T-helper 17 cell (primary cell): ENCODE measurements at regions not wholly inside any gene's neighbourhood (a gene's known extent, or its start where the extent isn't known, plus 50 kb on each side); places are given as distances from the start of the nearest gene placed in this dataset.
A peak's percentile ranks its signal among the peaks of the same experiment; 100 is the strongest.

ENCODE experiments used
- ATAC-seq: fragments of 150-1000 bp; cut with Tn5 transposase; 2 replicates; pipeline ENCODE4 v1.10.0; 2021; ENCODE audit warnings: mild to moderate bottlenecking, moderate library complexity
- DNase-seq, 3 donors: peaks; one replicate each; pipeline versions ENCODE4 v3.0.0 to v3.0.0-alpha.2; 2020 to 2021
- H3K9me3 ChIP-seq: one replicate; pipeline ENCODE4 v1.7.0; 2013; ENCODE audit warnings: low read length, mild to moderate bottlenecking; ENCODE audit not compliant: control insufficient read depth, poor library complexity, severe bottlenecking
- H3K27ac Mint-ChIP-seq: one replicate; pipeline ENCODE4 v1.8.0; 2022; ENCODE audit warnings: mild to moderate bottlenecking, moderate library complexity, mixed read lengths
- H3K27me3 Mint-ChIP-seq: one replicate; pipeline ENCODE4 v1.8.0; 2022; ENCODE audit warnings: mixed read lengths
- H3K36me3 Mint-ChIP-seq: one replicate; pipeline ENCODE4 v1.8.0; 2022; ENCODE audit warnings: low read depth, mixed read lengths
- H3K4me1 Mint-ChIP-seq: one replicate; pipeline ENCODE4 v1.8.0; 2022; ENCODE audit warnings: mild to moderate bottlenecking, mixed read lengths
- H3K4me3 Mint-ChIP-seq: one replicate; pipeline ENCODE4 v1.8.0; 2022; ENCODE audit warnings: mild to moderate bottlenecking, moderate library complexity, mixed read lengths

DNA sequence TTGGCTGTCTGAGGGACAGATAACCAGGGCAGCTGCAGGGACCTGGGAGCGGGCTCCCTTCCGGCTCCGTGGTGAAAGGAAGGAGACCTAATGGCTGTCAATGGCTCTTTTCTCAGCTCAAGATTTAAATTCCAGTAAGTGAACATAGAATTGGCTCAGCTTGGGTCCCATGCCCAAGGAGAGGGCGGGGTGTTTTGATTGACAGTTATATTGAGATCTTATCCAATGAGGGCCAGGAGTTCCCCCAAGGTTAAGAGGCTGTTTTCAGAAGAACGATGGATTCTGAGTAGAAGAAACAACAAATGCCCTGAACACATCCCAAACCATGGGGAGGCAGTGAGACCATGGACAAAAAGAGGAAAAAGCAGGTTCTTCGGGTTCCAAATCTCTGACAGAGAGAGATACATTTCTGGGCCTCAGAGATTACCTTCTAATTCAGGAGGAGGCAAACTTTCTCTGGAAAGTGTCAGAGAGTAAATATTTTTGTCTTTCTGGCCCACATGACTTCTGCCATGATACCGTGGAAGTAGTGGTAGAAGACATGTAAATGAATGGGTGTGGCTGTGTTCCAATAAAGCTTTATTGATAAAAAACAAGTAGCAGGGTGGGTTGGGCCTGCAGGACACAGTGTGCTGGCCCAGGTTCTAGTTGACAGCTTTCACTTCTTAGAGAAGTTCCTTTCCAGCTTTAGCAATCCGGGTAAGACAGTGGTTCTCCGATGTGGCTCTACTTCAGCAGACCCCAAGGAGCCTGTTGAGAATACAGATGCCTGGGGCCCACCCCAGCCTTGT lies 219.6 kb downstream of the RPS24 start:
- no peaks in the 10 kb centered on the region for H3K9me3 ChIP-seq
- H3K4me3 Mint-ChIP-seq = no peak overlapping the region
- peaks cover 50% of the 10 kb centered on the region for H3K27me3 Mint-ChIP-seq
- peaks cover 6% of the 10 kb centered on the region for H3K4me1 Mint-ChIP-seq
- H3K36me3 Mint-ChIP-seq = peaks cover 3% of the 10 kb centered on the region
- ATAC-seq (no peak), DNase-seq (no peak)
- no peak overlapping the region for H3K27ac Mint-ChIP-seq

DNA sequence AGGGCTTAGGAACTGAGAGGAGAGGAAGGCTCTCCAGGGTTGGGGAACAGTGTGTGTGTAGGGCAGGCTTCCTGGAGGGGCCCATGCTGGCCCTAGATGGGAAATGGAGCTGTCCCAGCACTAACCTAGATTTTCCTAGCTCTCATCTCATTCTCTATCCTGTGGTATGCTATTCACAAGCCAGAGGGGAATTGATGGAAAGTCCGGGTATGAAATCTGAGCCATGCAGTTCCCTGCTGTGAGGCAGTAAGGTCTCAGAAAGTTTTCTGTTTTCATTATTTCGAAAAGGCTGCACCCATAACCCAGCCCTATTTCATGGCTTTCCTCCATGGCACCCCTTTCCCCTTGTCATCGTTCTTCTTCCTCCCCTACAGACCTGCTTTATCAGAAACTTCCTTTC lies 220.3 kb downstream of the RPS24 start:
- H3K9me3 ChIP-seq = no peaks in the 10 kb centered on the region
- Mint-ChIP-seq H3K36me3 (peaks cover 3% of the 10 kb centered on the region), H3K27ac (no peak overlapping the region), H3K27me3 (peaks cover 42% of the 10 kb centered on the region), H3K4me1 (peaks cover 4% of the 10 kb centered on the region), H3K4me3 (no peak overlapping the region)
- ATAC-seq (no peak), DNase-seq (no peak)

DNA sequence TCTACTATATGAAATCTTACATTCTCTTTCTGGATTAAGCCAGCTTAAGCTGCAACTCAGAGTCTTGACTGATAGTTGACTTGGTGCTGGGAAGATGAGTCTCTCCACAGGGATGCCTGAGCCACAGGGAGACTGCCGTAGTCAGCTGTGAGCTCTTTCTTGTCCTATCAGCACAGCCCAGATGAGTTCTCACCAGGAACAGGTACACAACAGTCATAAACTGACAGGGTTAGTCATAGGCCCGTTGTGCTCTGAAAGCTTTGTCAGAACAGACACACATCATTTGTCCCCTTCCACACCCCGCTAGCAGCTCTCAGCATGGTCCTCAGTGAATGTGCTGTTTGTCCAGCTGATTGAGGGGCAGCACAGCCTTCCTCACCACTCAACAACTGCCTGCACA lies 221.6 kb downstream of the RPS24 start:
- ATAC-seq = no peak
- no peak for DNase-seq
- Mint-ChIP-seq H3K4me3 (no peak overlapping the region), H3K27ac (no peak overlapping the region), H3K27me3 (peaks cover 40% of the 10 kb centered on the region), H3K4me1 (peaks cover 5% of the 10 kb centered on the region), H3K36me3 (peaks cover 6% of the 10 kb centered on the region)
- no peaks in the 10 kb centered on the region for H3K9me3 ChIP-seq

DNA sequence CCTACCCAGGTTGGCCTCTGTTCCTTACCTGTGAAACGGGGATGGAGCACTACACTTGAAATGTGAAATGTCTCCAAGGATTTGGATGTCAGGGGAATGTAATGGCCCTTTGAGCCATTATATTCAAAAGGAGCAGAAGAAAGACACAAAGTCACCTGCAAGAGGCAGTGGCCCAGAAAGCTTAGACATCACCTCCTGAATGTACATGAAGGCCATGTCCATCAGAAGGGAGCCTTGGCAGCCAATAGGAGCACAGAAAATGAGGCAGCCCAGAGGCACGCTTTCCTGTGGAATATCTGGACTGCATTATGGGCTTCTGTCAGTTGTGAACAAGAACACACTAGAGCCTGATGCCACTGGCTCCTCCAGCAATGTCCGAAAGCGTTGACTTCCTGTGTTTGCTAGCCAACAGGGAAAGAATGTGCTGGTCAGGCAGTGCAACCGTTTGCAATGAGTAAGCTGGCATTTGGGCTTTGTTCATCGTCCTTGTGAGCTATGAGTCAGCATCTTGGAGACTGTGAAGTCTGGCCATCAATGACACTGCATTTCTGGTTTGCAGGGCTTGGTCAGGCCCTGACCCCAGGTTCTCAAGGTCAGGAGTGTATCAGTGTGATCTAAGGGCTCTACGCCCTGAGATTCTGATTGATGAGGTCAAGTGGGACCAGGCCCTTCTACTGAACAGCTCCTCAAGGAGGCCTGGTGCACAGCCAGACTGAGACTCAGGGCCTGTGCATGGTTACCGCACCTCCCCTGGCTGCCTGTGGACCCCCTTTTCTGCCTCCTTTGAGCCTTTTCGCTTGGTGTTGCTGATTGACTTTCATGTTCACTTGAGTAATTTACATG lies 222.4 kb downstream of the RPS24 start:
- peaks cover 47% of the 10 kb centered on the region for H3K27me3 Mint-ChIP-seq
- H3K4me1 Mint-ChIP-seq = peaks cover 5% of the 10 kb centered on the region
- DNase-seq = no peak
- H3K27ac Mint-ChIP-seq = no peak overlapping the region
- no peak overlapping the region for H3K4me3 Mint-ChIP-seq
- peak; percentile 27 for ATAC-seq
- peaks cover 9% of the 10 kb centered on the region for H3K36me3 Mint-ChIP-seq
- H3K9me3 ChIP-seq = no peaks in the 10 kb centered on the region

DNA sequence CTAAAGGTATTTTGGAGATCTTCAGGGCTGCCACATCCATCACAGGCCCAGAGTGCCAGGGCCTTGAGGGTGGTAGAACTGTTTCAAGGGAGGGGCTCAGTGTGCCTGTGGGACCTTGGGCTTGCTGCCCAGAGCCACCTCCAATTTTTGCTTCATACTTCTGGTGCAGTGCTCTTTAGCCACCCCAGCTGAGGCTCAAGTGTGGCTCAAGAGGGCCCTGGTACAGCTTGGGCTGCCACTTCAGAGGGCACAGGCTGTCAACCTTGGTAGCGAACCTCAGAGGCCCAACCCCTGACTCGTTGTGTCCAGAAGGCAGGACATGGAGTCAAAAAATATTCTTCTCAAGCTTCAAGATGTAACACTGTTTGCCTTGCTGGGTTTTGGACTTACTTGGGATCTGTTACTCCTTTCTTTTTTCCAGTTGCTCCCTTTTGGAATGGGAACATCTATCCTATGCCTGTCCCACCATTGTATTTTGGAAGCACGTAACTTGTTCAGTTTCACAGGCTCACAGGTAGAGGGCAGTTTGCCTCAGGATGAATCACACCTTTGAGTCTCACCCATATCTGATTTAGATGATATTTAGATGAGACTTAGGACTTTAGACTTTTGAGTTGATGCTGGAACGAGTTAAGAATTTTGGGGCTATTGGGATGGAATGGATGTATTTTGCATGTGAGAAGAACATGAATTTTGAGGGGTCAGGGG lies 224.8 kb downstream of the RPS24 start:
- Mint-ChIP-seq H3K27ac (no peak overlapping the region), H3K4me1 (peaks cover 5% of the 10 kb centered on the region), H3K4me3 (no peak overlapping the region), H3K36me3 (peaks cover 9% of the 10 kb centered on the region), H3K27me3 (peaks cover 46% of the 10 kb centered on the region)
- DNase-seq (no peak), ATAC-seq (no peak)
- no peaks in the 10 kb centered on the region for H3K9me3 ChIP-seq

DNA sequence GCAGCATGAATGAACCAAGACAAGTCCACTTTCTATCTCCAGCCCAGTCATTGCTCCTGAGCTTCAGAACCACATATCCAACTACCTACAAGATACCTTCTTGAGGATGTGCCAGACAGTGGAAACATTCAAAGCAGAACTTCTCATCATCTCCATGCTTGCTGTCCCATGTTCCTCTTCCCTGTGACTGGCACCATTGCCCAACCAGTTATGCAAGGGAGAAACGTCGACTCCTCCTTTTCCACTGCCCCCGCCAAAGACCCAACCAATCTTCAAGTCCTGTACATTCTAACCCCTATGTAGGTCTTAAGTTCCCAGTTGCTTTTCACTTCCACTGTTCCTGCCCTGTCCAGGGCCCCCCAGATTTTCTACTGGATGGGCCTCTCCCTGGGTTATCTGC lies 225.7 kb downstream of the RPS24 start:
- no peaks in the 10 kb centered on the region for H3K9me3 ChIP-seq
- H3K27me3 Mint-ChIP-seq = peaks cover 43% of the 10 kb centered on the region
- peaks cover 5% of the 10 kb centered on the region for H3K4me1 Mint-ChIP-seq
- DNase-seq (no peak), ATAC-seq (no peak)
- H3K4me3 Mint-ChIP-seq = no peak overlapping the region
- peaks cover 9% of the 10 kb centered on the region for H3K36me3 Mint-ChIP-seq
- no peak overlapping the region for H3K27ac Mint-ChIP-seq

DNA sequence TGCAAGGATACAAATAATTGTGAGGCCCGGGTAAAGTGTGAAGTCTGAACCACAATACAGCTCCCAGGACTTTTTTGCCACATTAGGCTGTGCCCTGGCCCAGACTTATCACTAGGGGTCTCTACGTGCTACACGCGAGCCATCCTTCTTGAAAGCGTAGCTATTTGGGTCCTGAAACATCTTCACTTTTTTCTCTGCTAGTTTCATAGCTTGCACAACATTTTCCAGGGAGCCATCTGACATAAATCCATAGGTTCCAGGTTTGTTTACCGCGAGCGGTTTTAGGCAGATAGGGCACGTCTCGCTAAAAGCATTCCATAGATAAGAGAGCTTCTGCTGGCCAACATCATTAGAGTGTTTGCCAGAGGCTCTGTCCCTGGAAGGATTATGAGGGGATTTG lies 226.5 kb downstream of the RPS24 start:
- H3K27me3 Mint-ChIP-seq = peaks cover 37% of the 10 kb centered on the region

DNA sequence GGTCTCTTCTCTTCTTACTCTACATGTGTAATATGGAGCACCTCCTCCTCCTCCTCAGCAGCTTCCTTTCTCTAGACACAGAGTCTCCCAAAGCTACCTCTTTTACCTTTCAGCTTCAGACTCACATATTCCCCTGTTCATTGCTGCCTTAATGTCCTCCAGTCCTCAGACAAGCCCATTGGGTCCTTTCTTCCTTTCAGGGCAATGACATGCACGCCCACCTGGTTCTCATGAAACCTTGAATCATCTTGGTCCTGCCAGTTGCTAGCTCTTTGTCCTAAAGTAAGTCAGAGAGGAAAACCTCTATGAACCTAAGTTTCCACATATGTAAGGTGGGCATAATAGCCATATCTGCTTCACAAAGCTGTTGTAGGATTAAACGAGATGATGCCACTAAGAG lies 227.0 kb downstream of the RPS24 start:
- H3K4me3 Mint-ChIP-seq = no peak overlapping the region
- H3K27ac Mint-ChIP-seq = no peak overlapping the region
- ATAC-seq (no peak), DNase-seq (no peak)
- peaks cover 6% of the 10 kb centered on the region for H3K36me3 Mint-ChIP-seq
- peaks cover 5% of the 10 kb centered on the region for H3K4me1 Mint-ChIP-seq
- no peaks in the 10 kb centered on the region for H3K9me3 ChIP-seq
- peaks cover 33% of the 10 kb centered on the region for H3K27me3 Mint-ChIP-seq

More for the DNA sequence above, 226.5 kb downstream of the RPS24 start:
- H3K9me3 ChIP-seq = no peaks in the 10 kb centered on the region
- H3K4me3 Mint-ChIP-seq = no peak overlapping the region
- peaks cover 9% of the 10 kb centered on the region for H3K36me3 Mint-ChIP-seq
- H3K4me1 Mint-ChIP-seq = peaks cover 5% of the 10 kb centered on the region
- no peak overlapping the region for H3K27ac Mint-ChIP-seq
- DNase-seq (no peak), ATAC-seq (no peak)

DNA sequence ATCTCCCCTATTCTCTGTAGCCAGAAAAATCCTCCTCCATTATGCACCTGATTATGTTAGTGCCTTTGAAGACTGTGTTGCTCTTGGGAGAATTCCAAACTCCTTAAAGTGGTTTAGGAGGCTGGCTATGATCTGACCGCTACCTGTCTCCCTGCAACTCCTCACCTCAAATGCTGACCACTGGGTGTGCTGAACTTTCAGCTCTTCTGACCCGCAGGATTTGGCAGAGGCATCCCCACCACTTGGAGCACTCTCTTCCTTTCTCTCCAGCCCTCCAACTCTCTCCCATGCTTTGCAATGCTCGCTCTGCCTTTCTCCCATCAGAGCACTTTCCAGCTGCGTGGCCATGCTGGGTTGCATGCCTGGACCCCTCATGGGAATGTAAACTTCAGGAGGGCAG lies 227.6 kb downstream of the RPS24 start:
- ATAC-seq = no peak
- Mint-ChIP-seq H3K27ac (no peak overlapping the region), H3K36me3 (peaks cover 6% of the 10 kb centered on the region), H3K27me3 (peaks cover 32% of the 10 kb centered on the region), H3K4me1 (peaks cover 5% of the 10 kb centered on the region), H3K4me3 (no peak overlapping the region)
- no peak for DNase-seq
- no peaks in the 10 kb centered on the region for H3K9me3 ChIP-seq

DNA sequence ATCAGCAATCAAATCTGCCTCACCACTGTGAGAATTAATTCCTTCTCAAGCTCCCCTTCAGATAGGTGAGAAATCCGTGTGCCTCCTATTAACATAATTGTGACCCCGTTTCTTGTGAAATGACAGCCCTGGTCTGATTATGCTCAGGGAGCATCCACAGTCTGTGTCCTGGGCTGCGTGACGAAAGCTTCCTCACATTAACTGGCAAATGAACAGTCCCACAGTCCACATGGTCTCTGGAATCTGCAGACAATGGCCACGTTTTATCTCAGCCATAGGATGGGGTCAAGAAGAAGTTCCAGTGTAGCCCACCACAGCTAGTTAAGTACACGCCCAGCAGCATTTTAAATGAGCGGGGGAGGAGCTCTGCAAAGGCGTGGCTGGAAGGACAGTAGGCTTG lies 229.2 kb downstream of the RPS24 start:
- no peak overlapping the region for H3K4me3 Mint-ChIP-seq
- H3K4me1 Mint-ChIP-seq = peaks cover 5% of the 10 kb centered on the region
- H3K36me3 Mint-ChIP-seq = peaks cover 6% of the 10 kb centered on the region

DNA sequence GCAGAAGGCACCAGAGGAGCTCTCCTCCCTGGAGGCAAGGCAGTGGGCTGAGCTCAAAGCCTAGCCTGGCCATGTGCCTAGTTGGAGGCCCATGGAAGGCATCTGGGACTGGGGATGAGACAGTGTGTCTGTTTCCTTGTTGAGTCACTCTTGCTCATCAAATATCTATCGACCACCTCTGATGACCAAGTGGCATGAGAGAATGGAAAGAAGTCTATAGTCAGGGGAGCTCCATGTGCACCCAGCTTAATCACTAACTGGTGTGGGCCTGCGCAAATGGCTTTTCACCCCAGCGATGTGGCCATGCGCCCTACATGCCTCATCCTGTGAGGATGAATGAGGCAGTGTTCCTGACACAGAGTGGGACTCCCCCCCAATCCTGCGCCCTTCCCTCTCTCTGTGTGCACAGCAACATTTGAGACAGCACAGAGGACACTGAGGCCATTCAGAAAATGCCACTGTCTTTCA lies 229.9 kb downstream of the RPS24 start:
- Mint-ChIP-seq H3K36me3 (peaks cover 6% of the 10 kb centered on the region), H3K4me3 (no peak overlapping the region), H3K27ac (no peak overlapping the region), H3K4me1 (peaks cover 5% of the 10 kb centered on the region), H3K27me3 (peaks cover 25% of the 10 kb centered on the region)
- no peaks in the 10 kb centered on the region for H3K9me3 ChIP-seq
- ATAC-seq (no peak), DNase-seq (no peak)

More for the DNA sequence above, 229.2 kb downstream of the RPS24 start:
- H3K9me3 ChIP-seq = no peaks in the 10 kb centered on the region
- no peak for ATAC-seq
- Mint-ChIP-seq H3K27ac (no peak overlapping the region), H3K27me3 (peaks cover 27% of the 10 kb centered on the region)
- no peak for DNase-seq

DNA sequence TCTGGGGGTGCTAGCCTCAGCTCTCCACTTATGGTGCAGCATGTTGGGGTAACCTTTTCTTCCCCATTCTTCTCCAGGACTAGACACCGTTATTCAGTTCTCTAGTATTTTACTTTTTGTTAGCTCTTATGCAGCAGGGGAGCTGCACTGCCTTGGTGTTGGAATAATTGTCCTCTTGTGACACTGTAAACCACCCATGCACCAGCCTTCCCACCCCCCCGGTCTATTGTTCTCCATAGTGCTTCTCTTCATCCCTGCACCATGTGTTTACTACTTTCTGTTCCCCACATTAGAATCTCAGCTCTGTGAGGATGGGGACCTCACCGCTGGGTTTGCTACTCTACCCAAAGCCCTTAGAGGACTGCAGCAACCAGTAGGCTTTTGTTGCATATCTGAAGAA lies 230.7 kb downstream of the RPS24 start:
- peaks cover 22% of the 10 kb centered on the region for H3K27me3 Mint-ChIP-seq
- H3K9me3 ChIP-seq = no peaks in the 10 kb centered on the region
- DNase-seq (no peak), ATAC-seq (no peak)
- no peak overlapping the region for H3K4me3 Mint-ChIP-seq
- H3K4me1 Mint-ChIP-seq = peaks cover 5% of the 10 kb centered on the region
- H3K36me3 Mint-ChIP-seq = peaks cover 6% of the 10 kb centered on the region
- no peak overlapping the region for H3K27ac Mint-ChIP-seq
